ENCODE measurements at regions not wholly inside any gene's neighbourhood (a gene's known extent, or its start where the extent isn't known, plus 50 kb on each side); places are given as distances from the start of the nearest gene placed in this dataset.

- no peaks in the 10 kb centered on the region for H3K36me3 ChIP-seq
- no peaks in the 10 kb centered on the region for H3K9me3 ChIP-seq
- no peak overlapping the region for H3K27ac ChIP-seq
- intact Hi-C loops (cut with DNase I), result no loop called here
- H3K4me1 ChIP-seq (replicated peaks), result no peaks in the 10 kb centered on the region
- DNase-seq (ENCODE audit: low spot score), result no peak
- 79% methylated on average over 2 of the region's 2 CpGs for WGBS
- H3K4me3 ChIP-seq, result no peak overlapping the region
- TF ChIP-seq POLR2A (IDR thresholded peaks at IDR 0.05), result no peak
- TF ChIP-seq CTCF (IDR thresholded peaks at IDR 0.05), result no peak
- TF ChIP-seq POLR2AphosphoS5 (IDR thresholded peaks at IDR 0.05), result no peak
- no peaks in the 10 kb centered on the region for H3K27me3 ChIP-seq (replicated peaks; ENCODE audit: insufficient read depth)
Measured at GRCh38 chr22:23008896-23009295, 61.4 kb upstream of the GNAZ start.
